OCI-LY3 (cell line): ENCODE measurements at regions not wholly inside any gene's neighbourhood (a gene's known extent, or its start where the extent isn't known, plus 50 kb on each side); places are given as distances from the start of the nearest gene placed in this dataset.

Experiments used
- EZH2phosphoT487 ChIP-seq: fragments of 200-600 bp; shearing (Covaris generic); IDR thresholded peaks from 2 replicates; pipeline ENCODE4 v1.6.1; 2018; ENCODE audit warnings: antibody characterized with exemption, mixed run types, low read depth
- TF ChIP-seq, protein P1 (sequence below): fragments of 200-600, 300-600 bp; sonication (generic); IDR thresholded peaks from 2 replicates; pipeline ENCODE4 v1.5.1; 2014; ENCODE audit warnings: antibody characterized with exemption, low read length, low read depth

DNA sequence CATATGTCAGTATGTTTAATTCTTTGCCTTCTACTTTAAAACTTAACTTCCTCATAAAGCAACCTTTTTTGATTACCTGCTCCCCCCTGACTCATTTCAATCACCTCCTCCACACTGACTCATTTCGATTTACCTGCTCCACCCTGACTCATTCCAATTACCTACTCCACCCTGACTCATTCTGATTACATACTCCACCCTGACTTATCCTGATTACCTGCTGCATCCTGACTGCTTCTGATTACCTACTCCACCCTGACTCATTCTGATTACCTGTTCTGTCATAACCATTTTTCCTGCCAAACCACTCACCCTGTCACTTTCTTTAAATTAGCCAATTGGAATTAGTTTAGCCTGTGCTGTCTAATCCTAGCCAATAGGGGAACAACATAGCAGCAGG lies 263.6 kb downstream of the DDX3Y start:
- TF ChIP-seq, protein P1, sequence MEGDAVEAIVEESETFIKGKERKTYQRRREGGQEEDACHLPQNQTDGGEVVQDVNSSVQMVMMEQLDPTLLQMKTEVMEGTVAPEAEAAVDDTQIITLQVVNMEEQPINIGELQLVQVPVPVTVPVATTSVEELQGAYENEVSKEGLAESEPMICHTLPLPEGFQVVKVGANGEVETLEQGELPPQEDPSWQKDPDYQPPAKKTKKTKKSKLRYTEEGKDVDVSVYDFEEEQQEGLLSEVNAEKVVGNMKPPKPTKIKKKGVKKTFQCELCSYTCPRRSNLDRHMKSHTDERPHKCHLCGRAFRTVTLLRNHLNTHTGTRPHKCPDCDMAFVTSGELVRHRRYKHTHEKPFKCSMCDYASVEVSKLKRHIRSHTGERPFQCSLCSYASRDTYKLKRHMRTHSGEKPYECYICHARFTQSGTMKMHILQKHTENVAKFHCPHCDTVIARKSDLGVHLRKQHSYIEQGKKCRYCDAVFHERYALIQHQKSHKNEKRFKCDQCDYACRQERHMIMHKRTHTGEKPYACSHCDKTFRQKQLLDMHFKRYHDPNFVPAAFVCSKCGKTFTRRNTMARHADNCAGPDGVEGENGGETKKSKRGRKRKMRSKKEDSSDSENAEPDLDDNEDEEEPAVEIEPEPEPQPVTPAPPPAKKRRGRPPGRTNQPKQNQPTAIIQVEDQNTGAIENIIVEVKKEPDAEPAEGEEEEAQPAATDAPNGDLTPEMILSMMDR: no peak
- TF ChIP-seq EZH2phosphoT487: no peak
